Amygdala (tissue), 56 donors: ENCODE measurements at regions not wholly inside any gene's neighbourhood (a gene's known extent, or its start where the extent isn't known, plus 50 kb on each side); places are given as distances from the start of the nearest gene placed in this dataset.
A peak's percentile ranks its signal among the peaks of the same experiment; 100 is the strongest.
"Not testable (repeated sequence)": the region's sequence is repeated elsewhere in the genome, so short reads cannot be mapped to it uniquely, and the experiment has no call there.

Experiments
- DNase-seq, 56 donors: peaks; one replicate each; lab custom pipeline; 2025; lab: John Stamatoyannopoulos, UW

DNA sequence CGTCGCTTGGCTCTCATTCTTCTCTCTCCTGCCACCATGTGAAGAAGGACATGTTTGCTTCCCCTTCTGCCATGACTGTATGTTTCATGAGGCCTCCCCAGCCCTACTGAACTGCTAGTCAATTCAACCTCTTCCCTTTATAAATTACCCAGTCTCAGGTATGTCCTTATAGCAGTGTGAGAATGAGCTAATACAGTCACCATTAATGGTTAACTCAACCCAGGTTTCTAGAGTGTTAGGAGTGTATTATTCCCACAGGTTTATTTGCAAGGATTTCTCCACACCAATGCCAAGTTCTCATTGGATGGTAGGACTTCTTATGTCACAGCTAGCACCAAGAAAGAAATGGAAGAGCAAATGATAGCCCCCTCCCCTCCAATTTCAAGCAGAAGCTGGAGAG, 71.9 kb downstream of the DYNAP start:
- no peak for DNase-seq

DNA sequence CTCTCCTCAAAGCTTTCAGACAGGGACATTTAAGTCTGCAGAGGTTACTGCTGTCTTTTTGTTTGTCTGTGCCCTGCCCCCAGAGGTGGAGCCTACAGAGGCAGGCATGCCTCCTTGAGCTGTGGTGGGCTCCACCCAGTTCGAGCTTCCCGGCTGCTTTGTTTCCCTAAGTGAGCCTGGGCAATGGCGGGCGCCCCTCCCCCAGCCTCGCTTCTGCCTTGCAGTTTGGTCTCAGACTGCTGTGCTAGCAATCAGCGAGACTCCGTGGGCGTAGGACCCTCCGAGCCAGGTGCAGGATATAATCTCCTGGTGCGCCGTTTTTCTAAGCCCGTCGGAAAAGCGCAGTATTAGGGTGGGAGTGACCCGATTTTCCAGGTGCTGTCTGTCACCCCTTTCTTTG, 78.7 kb downstream of the DYNAP start:
- not testable (repeated sequence) for DNase-seq

DNA sequence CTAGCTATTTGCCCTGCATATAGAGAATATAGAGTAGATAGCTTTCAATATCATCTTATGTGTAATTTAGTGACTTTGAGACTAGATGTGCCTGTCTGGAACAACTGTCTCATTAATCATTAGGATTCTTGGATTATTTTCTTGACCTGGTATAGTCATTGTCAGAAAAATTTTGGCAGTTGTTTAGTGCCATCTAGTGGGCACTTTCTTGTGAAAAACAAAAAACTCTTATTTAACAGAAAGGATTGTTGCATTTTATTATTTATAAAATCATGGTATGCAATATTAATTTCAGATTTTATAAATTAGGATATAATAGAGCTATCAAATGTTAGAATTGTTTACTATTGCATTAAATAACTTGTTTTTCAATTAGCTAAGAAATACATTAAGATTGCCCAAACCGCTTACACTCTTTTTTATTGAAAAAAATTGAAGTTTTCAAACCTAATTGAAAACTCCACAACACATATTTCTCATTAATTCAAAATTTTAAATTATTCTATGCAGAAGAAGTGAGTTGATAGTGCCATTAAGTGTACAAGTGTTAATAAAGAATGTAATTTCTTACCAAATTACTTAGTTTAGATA, 80.3 kb downstream of the DYNAP start:
- no peak for DNase-seq

DNA sequence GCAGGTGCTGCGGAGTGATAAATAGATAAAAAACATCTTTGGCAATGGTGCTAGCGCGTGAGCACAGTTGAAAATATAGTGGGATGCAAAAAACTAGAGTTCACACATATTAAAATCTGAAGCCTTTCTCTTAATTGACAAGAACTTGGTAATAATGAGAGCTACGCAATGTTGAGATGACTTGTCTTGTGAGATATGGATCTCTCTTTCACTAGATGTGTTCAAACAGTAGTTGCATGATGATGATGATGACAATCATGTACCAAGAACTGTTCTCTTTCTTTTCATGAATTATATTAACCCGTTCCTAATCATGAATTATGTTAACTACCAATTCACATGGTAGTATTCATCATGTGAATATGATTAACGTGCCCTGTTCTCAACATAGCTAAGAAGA, 81.1 kb downstream of the DYNAP start:
- no peak for DNase-seq

DNA sequence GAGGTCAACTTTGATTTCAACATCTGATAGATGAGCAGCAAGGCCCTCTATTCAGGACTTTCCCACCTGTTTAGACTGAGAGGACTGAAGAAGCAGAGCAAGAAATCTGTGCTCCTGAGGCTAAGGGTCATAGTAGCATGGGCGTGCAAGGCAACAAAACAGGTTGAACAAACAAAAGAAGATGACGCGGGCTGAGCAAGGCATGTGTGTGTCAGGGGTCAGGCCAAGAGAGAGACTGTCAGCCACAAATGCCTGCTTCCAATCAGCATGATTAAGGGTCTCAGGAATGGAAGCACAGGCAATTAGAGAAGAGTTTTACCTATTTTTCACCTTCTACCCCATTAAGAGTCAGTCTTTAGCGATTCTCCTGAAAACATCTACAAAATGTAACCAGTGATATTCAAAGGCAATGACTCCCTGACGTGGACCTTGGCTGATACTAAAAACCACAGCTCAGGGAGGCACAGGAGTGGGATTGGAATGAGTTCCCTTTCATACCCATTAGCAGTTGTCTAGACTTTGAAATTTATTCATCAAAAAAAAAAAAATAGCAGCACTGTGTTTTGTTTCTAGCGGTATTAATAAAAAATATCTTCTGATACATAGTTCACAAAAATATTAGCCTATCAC, 81.9 kb downstream of the DYNAP start:
- no peak for DNase-seq

DNA sequence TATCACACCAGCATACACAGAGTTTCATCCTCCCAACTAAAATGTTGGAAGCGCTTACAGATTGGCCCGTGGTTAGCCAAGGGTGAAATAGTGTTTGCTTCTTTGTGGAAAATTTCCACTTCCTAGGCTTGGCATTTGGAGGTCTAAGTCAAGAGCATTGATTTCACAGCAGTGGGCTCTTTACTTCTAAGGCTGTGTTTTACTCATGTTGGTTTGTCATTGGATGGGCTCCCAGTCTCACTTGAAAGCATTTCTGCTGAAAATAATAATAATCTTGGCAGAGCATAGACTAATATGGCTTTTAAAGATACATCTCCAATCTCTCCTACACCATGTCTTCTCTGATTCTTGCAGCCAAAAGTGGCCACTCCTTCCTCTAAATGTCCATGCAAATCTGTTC, 82.9 kb downstream of the DYNAP start:
- no peak for DNase-seq

DNA sequence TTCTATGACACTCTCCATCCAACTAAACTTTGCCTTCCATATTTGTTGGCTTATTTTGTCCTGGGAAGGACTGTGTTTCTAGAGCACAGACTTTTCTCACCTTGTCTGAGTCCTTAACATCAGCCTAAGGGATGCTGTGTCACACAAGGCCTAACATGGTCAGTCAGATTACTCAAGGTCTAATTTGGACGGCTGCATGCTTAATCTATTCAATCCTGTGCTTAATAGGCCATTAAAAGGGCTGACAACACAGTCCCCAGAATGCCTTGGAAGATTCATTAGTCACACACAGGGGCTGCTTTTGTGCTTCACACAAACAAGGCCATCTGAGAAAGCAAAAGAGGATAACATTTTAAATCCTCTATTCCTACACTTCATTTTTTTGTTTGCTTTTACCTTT, 84.0 kb downstream of the DYNAP start:
- DNase-seq = no peak

DNA sequence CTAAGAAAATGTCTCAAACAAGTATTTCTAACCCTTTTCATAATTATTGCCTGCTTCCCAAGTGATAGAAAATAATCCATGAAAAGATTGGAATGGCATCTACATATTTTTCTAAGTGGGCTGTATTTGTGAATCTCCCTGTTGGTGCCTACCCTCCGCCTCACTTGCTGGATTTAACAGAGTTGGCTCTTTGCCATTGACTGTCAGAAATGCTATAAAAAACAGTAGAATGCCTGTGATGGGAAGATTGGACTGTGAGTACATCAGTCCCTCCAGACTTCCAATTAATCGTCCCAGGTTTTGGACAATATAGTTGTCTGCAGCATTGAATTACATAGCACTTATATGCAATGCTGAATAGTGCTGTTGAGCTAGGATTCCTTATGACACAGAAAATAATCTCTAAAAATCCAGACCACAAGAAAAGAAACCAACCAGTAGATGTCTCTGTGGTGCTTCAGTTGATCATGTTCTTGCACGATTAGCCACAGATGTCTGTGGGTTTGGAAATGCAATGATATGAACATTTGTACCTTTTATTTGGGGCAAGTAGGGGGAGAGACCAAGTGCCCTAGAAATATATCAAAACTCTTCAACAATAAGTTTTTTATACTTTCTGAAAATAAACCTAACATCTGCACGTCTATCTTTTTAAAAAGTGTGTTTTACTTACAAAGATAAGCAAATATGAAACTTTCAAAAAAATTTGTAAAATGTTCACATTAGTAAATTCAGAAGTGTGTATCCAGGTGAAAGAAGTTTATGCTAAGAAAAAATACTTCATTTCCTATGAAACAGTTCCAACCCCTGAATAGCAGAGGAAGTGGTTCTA, 88.5 kb downstream of the DYNAP start:
- DNase-seq = peak in 4 of 56 donors; percentile 0 to 27 (median 7)

DNA sequence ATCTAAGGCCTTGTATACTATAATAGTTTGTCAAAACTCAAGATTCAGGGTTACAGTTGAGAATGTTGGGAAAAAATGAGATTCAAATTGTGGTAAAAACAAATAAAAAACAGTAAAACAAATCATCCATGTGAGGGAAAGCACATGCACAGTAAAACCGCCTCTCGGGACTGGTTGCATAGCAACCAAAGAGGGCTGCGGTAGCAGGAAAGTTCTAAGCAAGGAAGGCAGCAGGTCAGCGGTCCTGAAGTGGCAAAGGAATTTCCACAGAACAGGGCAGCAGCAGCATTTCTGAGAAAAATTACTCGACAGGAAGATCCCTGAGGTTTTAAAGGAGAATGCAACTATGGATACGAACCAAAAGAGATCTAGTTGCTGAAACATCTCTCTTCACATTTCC, 93.7 kb downstream of the DYNAP start:
- no peak for DNase-seq

DNA sequence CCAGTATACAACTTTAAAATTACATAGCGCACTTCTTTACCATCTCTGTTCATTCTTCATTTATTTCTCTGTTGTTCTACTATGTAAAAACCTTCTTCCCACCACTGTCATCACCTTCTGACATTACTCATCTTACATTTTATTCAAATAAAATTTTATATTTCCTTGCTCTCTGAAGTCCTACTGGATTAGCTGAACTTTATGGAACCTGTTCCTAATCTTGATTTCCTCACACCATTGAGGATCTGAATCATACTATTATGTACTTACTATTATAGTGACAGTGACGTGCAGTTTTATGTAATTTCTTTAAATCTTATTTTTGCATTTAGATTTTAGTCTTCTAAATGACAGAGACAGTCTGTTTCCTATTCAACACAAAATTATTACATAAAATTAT, 98.3 kb downstream of the DYNAP start:
- DNase-seq = no peak

DNA sequence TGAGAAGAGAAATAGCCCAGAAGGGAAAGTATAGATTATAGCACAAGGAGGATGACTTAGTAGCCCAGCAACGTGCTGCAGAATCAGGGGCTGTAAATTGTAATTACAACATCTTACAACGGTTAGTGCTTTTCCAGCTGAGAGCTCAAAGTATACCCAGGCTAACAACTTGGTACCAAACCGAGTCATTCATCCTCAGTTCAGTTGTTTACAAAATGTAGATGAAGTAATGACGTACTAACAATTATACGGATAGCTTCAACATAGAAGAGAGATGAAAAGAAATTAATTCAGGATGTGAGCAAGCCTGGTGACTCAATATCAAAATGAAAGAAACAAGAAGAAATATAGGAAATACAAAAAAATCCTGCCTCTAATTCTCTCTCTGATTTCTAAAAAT, 99.2 kb downstream of the DYNAP start:
- no peak for DNase-seq

DNA sequence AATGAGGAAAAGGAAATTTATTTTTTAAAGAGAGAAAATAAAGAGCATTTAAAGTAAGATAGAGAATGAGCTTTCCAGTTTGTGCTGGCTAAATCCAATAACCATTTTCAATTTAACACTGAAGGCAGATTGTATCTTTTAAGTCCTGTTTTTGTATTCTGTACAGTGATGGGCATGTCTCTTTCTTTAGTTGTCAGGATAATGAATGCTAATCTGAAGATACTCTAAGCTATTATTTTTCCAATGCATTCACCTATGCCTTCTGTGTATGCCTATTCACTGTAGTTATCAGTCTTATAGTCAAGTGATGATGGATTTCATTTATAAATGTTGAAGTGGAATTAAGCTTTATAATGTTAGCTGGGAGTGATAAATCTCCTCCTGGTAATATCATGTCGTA, 101.4 kb downstream of the DYNAP start:
- no peak for DNase-seq

DNA sequence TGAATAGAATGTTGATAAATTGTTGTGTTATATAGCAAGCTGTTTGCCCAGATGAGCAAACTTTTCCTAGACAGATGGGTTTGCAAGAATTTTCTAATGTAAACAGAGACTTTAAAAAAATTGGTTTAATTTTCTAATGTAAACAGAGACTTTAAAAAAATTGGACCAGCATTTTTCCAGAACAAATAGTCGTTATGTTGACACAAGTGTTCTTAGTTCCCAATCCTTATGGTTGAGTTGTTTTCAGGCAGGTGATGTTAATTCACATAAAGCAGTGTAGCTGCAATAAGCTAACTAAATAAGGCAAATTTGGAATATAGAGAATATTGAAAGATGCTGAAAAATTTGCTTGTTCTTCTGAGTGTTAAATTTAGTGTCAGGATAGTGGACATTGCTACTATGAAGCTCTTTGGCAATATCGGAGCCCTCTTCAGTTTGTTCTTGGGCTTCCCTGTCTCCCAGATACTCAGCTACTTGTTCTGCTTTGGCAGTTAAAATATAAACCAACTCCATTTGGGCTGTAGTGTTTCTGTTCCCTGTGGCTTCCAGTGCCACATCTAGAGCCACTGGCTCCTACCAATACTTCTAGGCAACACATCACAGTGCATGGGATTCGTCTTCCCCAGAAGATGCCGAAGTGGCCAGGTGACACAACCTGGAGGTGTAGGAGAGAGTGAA, 105.7 kb downstream of the DYNAP start:
- DNase-seq = no peak

DNA sequence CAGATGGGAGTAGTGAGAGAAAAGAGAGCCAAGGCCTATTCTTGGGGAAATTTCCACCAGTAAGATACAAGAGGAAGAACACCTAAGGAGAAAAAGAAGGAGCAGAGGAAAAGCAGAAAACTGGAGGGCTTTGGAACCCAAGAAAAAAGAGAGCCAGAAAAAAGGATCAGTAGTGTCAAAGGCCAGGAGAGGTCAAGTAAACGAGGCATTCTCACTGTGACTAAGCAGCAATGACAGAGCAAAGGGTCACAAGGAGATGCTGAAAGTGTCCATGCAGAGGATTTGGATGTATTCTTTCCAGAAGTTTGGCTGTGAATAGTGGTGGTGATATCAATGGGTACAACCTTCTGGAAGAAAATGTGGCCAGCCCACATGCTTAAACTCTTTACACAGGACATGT, 109.5 kb downstream of the DYNAP start:
- no peak for DNase-seq

DNA sequence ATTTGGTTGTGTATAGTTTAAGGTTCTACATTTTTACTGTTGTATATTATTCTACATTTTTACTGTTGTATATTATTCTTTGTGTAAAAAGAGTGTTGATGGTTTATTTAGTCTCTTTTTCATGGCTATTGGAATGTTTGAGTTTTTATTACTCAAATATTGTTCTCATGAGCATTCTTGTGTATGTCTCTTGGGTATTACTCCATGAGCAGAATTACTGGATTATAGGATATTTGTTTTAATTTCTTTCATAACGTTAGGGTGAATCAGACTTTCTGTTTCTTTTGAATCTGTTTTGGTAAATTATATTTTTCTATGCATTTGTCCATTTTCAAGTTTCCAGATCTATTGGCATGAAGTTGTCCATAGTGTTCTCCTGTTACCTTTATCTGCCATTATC, 111.6 kb downstream of the DYNAP start:
- no peak for DNase-seq

DNA sequence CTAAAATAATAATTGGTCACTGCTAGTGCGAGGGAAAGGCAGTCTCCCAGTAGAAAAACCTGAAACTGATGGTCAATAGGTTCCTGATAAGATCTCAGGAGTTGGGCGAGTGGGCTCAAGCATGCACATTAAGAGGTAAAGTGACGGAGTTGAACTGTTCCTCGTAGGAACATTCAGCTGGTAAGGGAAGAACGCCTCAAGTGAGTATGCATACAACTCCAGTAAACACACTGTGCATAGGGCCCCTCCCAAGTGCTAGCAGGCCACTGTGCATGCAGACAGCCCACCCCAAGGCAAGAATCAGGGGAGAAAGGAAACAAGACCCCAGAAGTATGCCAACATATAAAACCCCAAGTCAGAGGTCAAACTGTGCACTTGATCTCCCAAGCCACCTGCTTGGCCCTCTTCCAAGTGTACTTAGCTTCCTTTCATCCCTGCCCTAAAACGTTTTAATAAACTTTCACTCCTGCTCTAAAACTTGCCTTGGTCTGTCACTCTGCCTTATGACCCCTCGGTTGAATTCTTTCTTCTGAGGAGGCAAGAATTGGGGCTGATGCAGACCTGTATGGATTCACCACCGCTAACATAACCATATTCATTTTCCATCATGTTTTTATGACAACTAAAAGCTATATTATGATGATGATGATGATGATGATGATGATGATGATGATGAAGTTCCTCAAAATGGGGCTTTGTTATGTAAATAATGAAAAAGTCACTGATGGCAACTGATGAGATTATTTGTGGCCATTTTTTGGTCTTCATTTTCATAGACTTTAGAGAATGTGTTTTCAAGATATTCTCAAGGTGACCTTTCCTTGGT, 118.0 kb upstream of the RAB27B start:
- no peak for DNase-seq

DNA sequence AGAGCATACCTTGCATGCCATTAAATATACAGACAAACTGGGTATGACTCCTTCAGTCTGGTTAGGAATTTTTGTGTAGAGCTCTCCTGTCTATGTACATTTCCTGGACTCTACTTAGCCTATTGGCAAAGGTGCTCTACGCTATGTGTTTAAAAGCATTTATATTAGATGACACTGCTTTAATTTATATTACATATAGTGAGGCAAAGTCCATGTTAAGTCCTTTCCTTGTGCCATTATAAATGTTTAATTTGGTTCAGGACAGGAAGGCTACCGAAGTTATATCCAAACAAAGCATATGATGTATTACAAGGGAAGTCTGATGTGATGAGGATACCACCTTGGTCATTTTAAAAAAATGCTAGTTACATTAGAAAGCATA, 117.4 kb upstream of the RAB27B start:
- no peak for DNase-seq

DNA sequence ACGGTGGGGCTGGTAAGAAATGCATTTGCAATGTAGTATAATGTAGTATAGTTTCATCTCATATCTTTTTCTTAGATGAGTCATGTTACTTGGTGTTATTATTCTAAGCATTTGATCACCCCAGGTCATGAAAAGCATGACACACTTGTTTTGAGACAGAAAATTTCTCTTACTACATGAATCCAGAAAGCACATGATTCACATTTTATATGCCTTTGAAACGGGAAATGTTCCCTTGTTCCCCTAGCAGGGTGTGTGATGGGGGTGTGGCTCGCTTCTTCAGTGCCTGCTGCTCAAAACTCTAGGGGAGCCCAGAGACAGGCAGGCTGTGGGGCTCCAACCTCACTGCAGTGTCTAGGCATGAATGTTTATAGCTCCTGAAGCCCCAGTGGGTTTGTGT, 116.0 kb upstream of the RAB27B start:
- no peak for DNase-seq

DNA sequence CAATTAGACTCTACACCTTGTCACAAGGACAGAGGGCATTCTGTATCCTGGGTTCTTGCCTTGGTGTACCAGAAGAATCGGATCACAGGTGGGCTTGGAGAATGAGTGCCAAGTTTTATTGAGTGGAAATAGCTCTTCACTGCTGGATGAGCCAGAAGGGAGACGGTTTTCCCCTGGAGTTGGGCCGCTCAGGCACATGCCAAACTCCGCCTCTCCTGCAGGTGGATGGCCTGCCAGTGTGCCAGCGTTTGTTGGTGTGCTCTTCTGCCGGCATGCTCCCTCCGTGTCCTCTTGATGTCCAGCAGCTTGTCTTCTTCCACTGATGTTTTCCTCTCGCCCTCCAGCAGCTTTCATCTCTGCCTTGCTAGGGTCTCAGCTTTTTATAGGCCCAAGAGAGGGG, 115.5 kb upstream of the RAB27B start:
- DNase-seq = no peak

DNA sequence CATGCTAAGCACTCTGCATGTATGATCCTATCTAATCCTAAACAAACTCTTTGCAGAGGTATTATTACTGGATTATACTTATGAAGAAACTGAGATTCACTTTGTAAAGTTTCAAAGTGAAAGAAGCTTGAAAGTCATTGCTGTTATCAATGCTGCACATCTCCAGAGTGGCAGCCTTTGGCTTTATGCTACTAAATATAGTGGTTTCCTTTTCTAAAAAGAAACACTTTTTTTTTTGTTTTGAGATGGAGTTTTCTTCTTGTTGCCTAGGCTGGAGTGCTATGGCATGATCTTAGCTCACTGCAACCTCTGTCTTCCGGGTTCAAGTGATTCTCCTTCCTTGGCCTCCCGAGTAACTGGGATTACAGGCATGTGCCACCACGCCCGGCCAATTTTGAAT, 114.9 kb upstream of the RAB27B start:
- no peak for DNase-seq

DNA sequence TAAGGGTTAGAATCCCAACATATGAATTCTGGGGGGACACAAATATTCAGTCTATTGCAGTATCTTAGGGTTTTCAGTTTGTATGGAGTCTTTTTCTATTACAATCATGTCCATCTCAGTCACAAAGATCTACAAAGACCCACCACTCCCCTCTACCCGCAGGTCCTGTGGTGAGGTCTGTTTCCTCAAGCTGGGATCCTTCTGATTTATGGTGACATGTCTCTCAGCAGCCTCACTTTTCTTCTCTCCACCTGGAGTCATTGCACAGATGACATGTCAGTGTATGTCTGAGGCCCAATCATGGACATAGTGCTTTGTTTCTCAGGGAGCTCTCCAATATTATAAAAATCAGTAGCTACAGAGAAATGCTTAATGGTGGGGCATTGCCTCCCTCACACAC, 113.4 kb upstream of the RAB27B start:
- no peak for DNase-seq
